ENCODE measurements at regions not wholly inside any gene's neighbourhood (a gene's known extent, or its start where the extent isn't known, plus 50 kb on each side); places are given as distances from the start of the nearest gene placed in this dataset.

- WGBS (ENCODE audit: missing lambda C conversion rate): 94% methylated on average over 6 of the region's 6 CpGs
- DNase-seq (ENCODE audit: low read depth in 1 of 2, low spot score in 1 of 2): no peak
- Histone ChIP-seq H3K27ac (peak overlapping the region; percentile 91 to 96), H3K4me3 (no peak overlapping the region), H3K4me2 (peak overlapping the region; percentile 64), H3K4me1 (peaks cover 41% of the 10 kb centered on the region), H3K9me3 (no peaks in the 10 kb centered on the region)
- TF ChIP-seq JUNB (IDR thresholded peaks at IDR 0.05) (no peak), CHD4 (IDR thresholded peaks at IDR 0.05; ENCODE audit: borderline replicate concordance) (no peak), BCL3 (IDR thresholded peaks at IDR 0.05) (no peak), CEBPB (IDR thresholded peaks at IDR 0.05) (no peak), FOSL2 (IDR thresholded peaks at IDR 0.05) (no peak), FOSL2 (CRISPR knock-in tag; IDR thresholded peaks at IDR 0.05) (no peak), MAFK (IDR thresholded peaks at IDR 0.05; ENCODE audit: partially characterized antibody) (no peak), RNF2 (IDR thresholded peaks at IDR 0.05; ENCODE audit: borderline replicate concordance, low read depth) (no peak), HOXA7 (CRISPR knock-in tag; IDR thresholded peaks at IDR 0.05) (no peak), MAZ (IDR thresholded peaks at IDR 0.05; ENCODE audit: borderline replicate concordance, low read depth, low read length) (no peak), ZNF302 (CRISPR knock-in tag; IDR thresholded peaks at IDR 0.05) (no peak), RFX5 (IDR thresholded peaks at IDR 0.05) (no peak), KDM1A (IDR thresholded peaks at IDR 0.05; ENCODE audit: low read depth) (no peak), HES2 (IDR thresholded peaks at IDR 0.05) (no peak), USF2 (IDR thresholded peaks at IDR 0.05) (no peak)
- FAIRE-seq: no peak
- ATAC-seq: no peak
- ChIA-PET POLR2A (interaction anchor here (1.0 to 1.6 kb wide), 3 partner anchors 34 to 53 kb away, joined by 3 to 7 read pairs (median 4); partner anchors contain the start of gene RAB27B), CTCF (interaction anchor here (0.6 to 1.4 kb wide), 4 partner anchors 12 to 209 kb away, joined by 3 to 4 read pairs (median 3); no protein-coding TSS in a partner anchor)
Measured at GRCh38 chr18:54774981-54775665, 53.2 kb upstream of the RAB27B start.

GRCh38 chr18:54775686-54776085 is 52.6 kb upstream of the RAB27B start:
- Histone ChIP-seq H3K4me3 (no peak overlapping the region), H3K4me2 (peak overlapping the region; percentile 64), H3K9me3 (no peaks in the 10 kb centered on the region), H3K4me1 (peaks cover 41% of the 10 kb centered on the region), H3K27ac (peak overlapping the region; percentile 91 to 96)
- FAIRE-seq (no peak), DNase-seq (ENCODE audit: low read depth in 1 of 2, low spot score in 1 of 2) (peak; percentile 62 to 84), ATAC-seq (peak; percentile 91 to 96)
- ChIA-PET POLR2A (interaction anchor here (1.0 to 1.6 kb wide), 3 partner anchors 34 to 52 kb away, joined by 3 to 7 read pairs (median 4); partner anchors contain the start of gene RAB27B), CTCF (interaction anchor here (0.6 to 1.4 kb wide), 3 partner anchors 13 to 208 kb away, joined by 3 read pairs; no protein-coding TSS in a partner anchor)
- no peak for TF ChIP-seq MYC (IDR thresholded peaks at IDR 0.05; ENCODE audit: borderline replicate concordance, low read length)
- TF ChIP-seq SMC3 (IDR thresholded peaks at IDR 0.05): 0 out of 3 replicates have a peak, but pooled peaks have one; percentile 7
- TF ChIP-seq CTCF (IDR thresholded peaks at IDR 0.05): 0 out of 3 replicates have a peak, but pooled peaks have one; percentile 11
- TF ChIP-seq FOXS1 (CRISPR knock-in tag; IDR thresholded peaks at IDR 0.05): no peak
- no peak for TF ChIP-seq BCL3 (IDR thresholded peaks at IDR 0.05)
- TF ChIP-seq RAD21 (conservative IDR thresholded peaks at IDR 0.05 in 1 of 2, IDR thresholded peaks at IDR 0.05 in 1 of 2): peak in 1 of 2 experiments; percentile 47; a peak in 2 of 5 replicates
- no peak for TF ChIP-seq REST (IDR thresholded peaks at IDR 0.05)
- no peak for TF ChIP-seq HOXB13 (CRISPR knock-in tag; IDR thresholded peaks at IDR 0.05; ENCODE audit: low read depth)
- WGBS (ENCODE audit: missing lambda C conversion rate): 11% methylated on average over 3 of the region's 3 CpGs

All from A549 (cell line).